SU-DHL-6 (cell line): ENCODE measurements at regions not wholly inside any gene's neighbourhood (a gene's known extent, or its start where the extent isn't known, plus 50 kb on each side); places are given as distances from the start of the nearest gene placed in this dataset.

ENCODE experiments used
- H2AFZ ChIP-seq: fragments of 200-600 bp; sonication (generic); 2 replicates; pipeline ENCODE4 v1.6.1; 2014; ENCODE audit warnings: low read depth, mild to moderate bottlenecking, moderate library complexity, mixed read lengths, antibody characterized with exemption, low read length; ENCODE audit not compliant: severe bottlenecking
- H3F3A ChIP-seq: fragments of 200-600 bp; shearing (Covaris generic); 2 replicates; pipeline ENCODE4 v1.6.0; 2016; ENCODE audit warnings: antibody characterized with exemption, mild to moderate bottlenecking; ENCODE audit not compliant: insufficient read depth
- H3K27ac ChIP-seq: fragments of 200-600 bp; sonication (generic); 2 replicates; pipeline ENCODE4 v1.5.1; 2016; ENCODE audit warnings: low read depth, mild to moderate bottlenecking, low read length, moderate library complexity, mixed read lengths
- H3K27me3 ChIP-seq: fragments of 200-600 bp; sonication (generic), shearing (Covaris generic); 2 replicates; pipeline ENCODE4 v1.6.0; 2014; ENCODE audit warnings: mild to moderate bottlenecking, low read length
- H3K36me3 ChIP-seq: fragments of 200-600 bp; sonication (generic); 2 replicates; pipeline ENCODE4 v1.6.1; 2014; ENCODE audit warnings: mild to moderate bottlenecking, low read length, mixed read lengths
- H3K4me2 ChIP-seq: fragments of 300-600, 200-600 bp; shearing (Covaris generic), sonication (generic); 2 replicates; pipeline ENCODE4 v1.6.0; 2014; ENCODE audit warnings: low read length, low read depth, mild to moderate bottlenecking; ENCODE audit not compliant: poor library complexity, severe bottlenecking
- H3K4me3 ChIP-seq: fragments of 200-600 bp; sonication (generic); 2 replicates; pipeline ENCODE4 v1.5.1; 2014; ENCODE audit warnings: antibody characterized with exemption, low read length, mild to moderate bottlenecking, mixed read lengths; ENCODE audit not compliant: insufficient read depth, poor library complexity, severe bottlenecking
- H3K79me2 ChIP-seq: fragments of 200-600 bp; sonication (generic); 2 replicates; pipeline ENCODE4 v1.6.1; 2014; ENCODE audit warnings: mild to moderate bottlenecking, low read length, moderate library complexity; ENCODE audit not compliant: insufficient read depth
- H3K9ac ChIP-seq: fragments of 200-600 bp; sonication (generic); 2 replicates; pipeline ENCODE4 v1.7.0; 2014; ENCODE audit warnings: mild to moderate bottlenecking, low read length
- H3K9me2 ChIP-seq: fragments of 200-600 bp; sonication (generic); replicated peaks from 2 replicates; pipeline ENCODE4 v1.6.1; 2014; ENCODE audit warnings: low read length; ENCODE audit not compliant: insufficient read depth
- H3K9me3 ChIP-seq: fragments of 200-600 bp; sonication (generic); 2 replicates; pipeline ENCODE4 v1.6.1; 2014; ENCODE audit warnings: low read length, mixed read lengths; ENCODE audit not compliant: insufficient read depth
- H4K20me1 ChIP-seq: fragments of 200-600 bp; sonication (generic); 2 replicates; pipeline ENCODE4 v1.6.1; 2014; ENCODE audit warnings: low read depth, mild to moderate bottlenecking, antibody characterized with exemption, low read length, moderate library complexity, mixed read lengths
- CTCF ChIP-seq: fragments of 200-600 bp; sonication (generic); IDR thresholded peaks from one replicate; pipeline ENCODE4 v1.5.1; 2017; ENCODE audit warnings: antibody characterized with exemption, mild to moderate bottlenecking, low read length, moderate library complexity; ENCODE audit not compliant: insufficient read depth, poor library complexity, severe bottlenecking
- EZH2phosphoT487 ChIP-seq: fragments of 200-600 bp; sonication (generic), shearing (Covaris generic); conservative IDR thresholded peaks from 2 replicates; pipeline ENCODE4 v1.6.1; 2018; ENCODE audit warnings: mild to moderate bottlenecking, antibody characterized with exemption, low read length, moderate library complexity, mixed read lengths

GRCh38 chr10:3478632-3479240 lies 306.2 kb upstream of the PITRM1 start:
- no peaks in the 10 kb centered on the region for H3K36me3 ChIP-seq
- no peak overlapping the region for H3K4me2 ChIP-seq
- no peaks in the 10 kb centered on the region for H3K27me3 ChIP-seq
- H3K9ac ChIP-seq: no peak overlapping the region
- no peak for TF ChIP-seq EZH2phosphoT487
- no peak for TF ChIP-seq CTCF
- no peak overlapping the region for H3K4me3 ChIP-seq
- no peaks in the 10 kb centered on the region for H3K9me2 ChIP-seq
- no peaks in the 10 kb centered on the region for H3K79me2 ChIP-seq
- H4K20me1 ChIP-seq: no peaks in the 10 kb centered on the region
- H3K27ac ChIP-seq: no peak overlapping the region
- H2AFZ ChIP-seq: no peak overlapping the region
- H3K9me3 ChIP-seq: no peaks in the 10 kb centered on the region
- no peaks in the 10 kb centered on the region for H3F3A ChIP-seq

- Histone ChIP-seq H3K27me3 (no peaks in the 10 kb centered on the region), H3K79me2 (no peaks in the 10 kb centered on the region), H3F3A (no peaks in the 10 kb centered on the region), H3K9me3 (no peaks in the 10 kb centered on the region), H3K27ac (no peak overlapping the region), H3K36me3 (no peaks in the 10 kb centered on the region), H3K9ac (no peak overlapping the region), H3K4me3 (no peak overlapping the region), H4K20me1 (no peaks in the 10 kb centered on the region), H3K9me2 (no peaks in the 10 kb centered on the region), H3K4me2 (no peak overlapping the region), H2AFZ (no peak overlapping the region)
- TF ChIP-seq EZH2phosphoT487: no peak
- TF ChIP-seq CTCF: no peak
Measured at GRCh38 chr10:3478153-3478552, 305.6 kb upstream of the PITRM1 start.

- H3K27ac ChIP-seq: no peak overlapping the region
- TF ChIP-seq EZH2phosphoT487 (no peak), CTCF (no peak)
- no peak overlapping the region for H3K9ac ChIP-seq
- H3K9me3 ChIP-seq: no peaks in the 10 kb centered on the region
- H3K36me3 ChIP-seq: no peaks in the 10 kb centered on the region
- H3K4me3 ChIP-seq: no peak overlapping the region
- H3F3A ChIP-seq: no peaks in the 10 kb centered on the region
- no peak overlapping the region for H3K4me2 ChIP-seq
- H3K79me2 ChIP-seq: no peaks in the 10 kb centered on the region
- H3K27me3 ChIP-seq: no peaks in the 10 kb centered on the region
- H4K20me1 ChIP-seq: no peaks in the 10 kb centered on the region
- H3K9me2 ChIP-seq: no peaks in the 10 kb centered on the region
- H2AFZ ChIP-seq: no peak overlapping the region
Measured at GRCh38 chr10:3477683-3478082, 305.1 kb upstream of the PITRM1 start.
